ENCODE measurements at regions not wholly inside any gene's neighbourhood (a gene's known extent, or its start where the extent isn't known, plus 50 kb on each side); places are given as distances from the start of the nearest gene placed in this dataset.

DNA sequence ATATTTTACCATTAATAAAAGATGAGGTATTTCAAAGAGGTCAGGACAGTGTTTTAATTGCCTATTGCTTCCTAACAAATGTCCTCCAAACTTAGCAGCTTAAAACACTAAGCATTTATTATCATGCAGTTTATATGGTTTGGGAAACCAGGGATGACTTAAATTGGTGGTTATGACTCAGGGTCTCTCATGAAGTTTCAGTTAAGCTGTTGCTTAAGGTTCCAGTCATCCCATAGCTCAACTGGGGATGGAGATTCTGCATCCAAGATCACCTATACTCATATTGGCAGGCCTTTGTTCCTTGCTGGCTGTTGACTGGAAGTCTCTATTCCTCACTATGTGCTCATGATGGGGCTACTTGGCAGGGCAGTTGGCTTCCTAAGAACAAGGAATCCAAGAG is 1329.9 kb upstream of the GOT2 start:
- Histone ChIP-seq H3K4me2 (ENCODE audit: low read length) (no peak overlapping the region), H3K27ac (ENCODE audit: low read length) (no peak overlapping the region), H3K4me3 (ENCODE audit: low read length) (no peak overlapping the region), H3K9me2 (ENCODE audit: insufficient read depth, low read length) (no peaks in the 10 kb centered on the region), H3K9me3 (ENCODE audit: low read length) (no peaks in the 10 kb centered on the region), H3F3A (ENCODE audit: insufficient read depth, low read length, poor library complexity, severe bottlenecking) (no peaks in the 10 kb centered on the region), H3K79me2 (replicated peaks; ENCODE audit: insufficient read depth, low read length) (no peaks in the 10 kb centered on the region), H2AFZ (ENCODE audit: low read depth, low read length) (no peak overlapping the region), H3K27me3 (ENCODE audit: insufficient read depth, low read depth, low read length) (no peaks in the 10 kb centered on the region), H4K20me1 (ENCODE audit: insufficient read depth) (no peaks in the 10 kb centered on the region), H3K9ac (ENCODE audit: low read length) (no peak overlapping the region), H3K36me3 (ENCODE audit: insufficient read depth, low read length) (no peaks in the 10 kb centered on the region)
- TF ChIP-seq SMC3 (conservative IDR thresholded peaks at IDR 0.05; ENCODE audit: poor library complexity) = no peak
- no peak for TF ChIP-seq RAD21 (conservative IDR thresholded peaks at IDR 0.05)
- TF ChIP-seq, protein P1, sequence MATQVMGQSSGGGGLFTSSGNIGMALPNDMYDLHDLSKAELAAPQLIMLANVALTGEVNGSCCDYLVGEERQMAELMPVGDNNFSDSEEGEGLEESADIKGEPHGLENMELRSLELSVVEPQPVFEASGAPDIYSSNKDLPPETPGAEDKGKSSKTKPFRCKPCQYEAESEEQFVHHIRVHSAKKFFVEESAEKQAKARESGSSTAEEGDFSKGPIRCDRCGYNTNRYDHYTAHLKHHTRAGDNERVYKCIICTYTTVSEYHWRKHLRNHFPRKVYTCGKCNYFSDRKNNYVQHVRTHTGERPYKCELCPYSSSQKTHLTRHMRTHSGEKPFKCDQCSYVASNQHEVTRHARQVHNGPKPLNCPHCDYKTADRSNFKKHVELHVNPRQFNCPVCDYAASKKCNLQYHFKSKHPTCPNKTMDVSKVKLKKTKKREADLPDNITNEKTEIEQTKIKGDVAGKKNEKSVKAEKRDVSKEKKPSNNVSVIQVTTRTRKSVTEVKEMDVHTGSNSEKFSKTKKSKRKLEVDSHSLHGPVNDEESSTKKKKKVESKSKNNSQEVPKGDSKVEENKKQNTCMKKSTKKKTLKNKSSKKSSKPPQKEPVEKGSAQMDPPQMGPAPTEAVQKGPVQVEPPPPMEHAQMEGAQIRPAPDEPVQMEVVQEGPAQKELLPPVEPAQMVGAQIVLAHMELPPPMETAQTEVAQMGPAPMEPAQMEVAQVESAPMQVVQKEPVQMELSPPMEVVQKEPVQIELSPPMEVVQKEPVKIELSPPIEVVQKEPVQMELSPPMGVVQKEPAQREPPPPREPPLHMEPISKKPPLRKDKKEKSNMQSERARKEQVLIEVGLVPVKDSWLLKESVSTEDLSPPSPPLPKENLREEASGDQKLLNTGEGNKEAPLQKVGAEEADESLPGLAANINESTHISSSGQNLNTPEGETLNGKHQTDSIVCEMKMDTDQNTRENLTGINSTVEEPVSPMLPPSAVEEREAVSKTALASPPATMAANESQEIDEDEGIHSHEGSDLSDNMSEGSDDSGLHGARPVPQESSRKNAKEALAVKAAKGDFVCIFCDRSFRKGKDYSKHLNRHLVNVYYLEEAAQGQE (IDR thresholded peaks at IDR 0.05; ENCODE audit: borderline replicate concordance) = no peak
- no peak for TF ChIP-seq POLR2AphosphoS5 (IDR thresholded peaks at IDR 0.05)
- TF ChIP-seq MXI1 (conservative IDR thresholded peaks at IDR 0.05; ENCODE audit: poor library complexity, severe bottlenecking) = no peak
- TF ChIP-seq TAF1 (IDR thresholded peaks at IDR 0.05; ENCODE audit: low read depth) = no peak
- TF ChIP-seq, protein P2, sequence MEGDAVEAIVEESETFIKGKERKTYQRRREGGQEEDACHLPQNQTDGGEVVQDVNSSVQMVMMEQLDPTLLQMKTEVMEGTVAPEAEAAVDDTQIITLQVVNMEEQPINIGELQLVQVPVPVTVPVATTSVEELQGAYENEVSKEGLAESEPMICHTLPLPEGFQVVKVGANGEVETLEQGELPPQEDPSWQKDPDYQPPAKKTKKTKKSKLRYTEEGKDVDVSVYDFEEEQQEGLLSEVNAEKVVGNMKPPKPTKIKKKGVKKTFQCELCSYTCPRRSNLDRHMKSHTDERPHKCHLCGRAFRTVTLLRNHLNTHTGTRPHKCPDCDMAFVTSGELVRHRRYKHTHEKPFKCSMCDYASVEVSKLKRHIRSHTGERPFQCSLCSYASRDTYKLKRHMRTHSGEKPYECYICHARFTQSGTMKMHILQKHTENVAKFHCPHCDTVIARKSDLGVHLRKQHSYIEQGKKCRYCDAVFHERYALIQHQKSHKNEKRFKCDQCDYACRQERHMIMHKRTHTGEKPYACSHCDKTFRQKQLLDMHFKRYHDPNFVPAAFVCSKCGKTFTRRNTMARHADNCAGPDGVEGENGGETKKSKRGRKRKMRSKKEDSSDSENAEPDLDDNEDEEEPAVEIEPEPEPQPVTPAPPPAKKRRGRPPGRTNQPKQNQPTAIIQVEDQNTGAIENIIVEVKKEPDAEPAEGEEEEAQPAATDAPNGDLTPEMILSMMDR (IDR thresholded peaks at IDR 0.05; ENCODE audit: poor library complexity, severe bottlenecking) = no peak
- no peak for TF ChIP-seq EP300 (conservative IDR thresholded peaks at IDR 0.05; ENCODE audit: poor library complexity, severe bottlenecking)
- no peak for TF ChIP-seq EZH2 (IDR thresholded peaks at IDR 0.05; ENCODE audit: borderline replicate concordance, insufficient read depth, low read length, poor library complexity, severe bottlenecking)

GRCh38 chr16:60061396-60061795 is 1327.3 kb upstream of the GOT2 start:
- Histone ChIP-seq H3K36me3 (ENCODE audit: insufficient read depth, low read length) (no peaks in the 10 kb centered on the region), H3K4me2 (ENCODE audit: low read length) (no peak overlapping the region), H2AFZ (ENCODE audit: low read depth, low read length) (no peak overlapping the region), H3K27ac (ENCODE audit: low read length) (no peak overlapping the region), H4K20me1 (ENCODE audit: insufficient read depth) (no peaks in the 10 kb centered on the region), H3K79me2 (replicated peaks; ENCODE audit: insufficient read depth, low read length) (no peaks in the 10 kb centered on the region), H3K4me3 (ENCODE audit: low read length) (no peak overlapping the region), H3K9ac (ENCODE audit: low read length) (no peak overlapping the region), H3K9me3 (ENCODE audit: low read length) (no peaks in the 10 kb centered on the region), H3K9me2 (ENCODE audit: insufficient read depth, low read length) (no peaks in the 10 kb centered on the region), H3K27me3 (ENCODE audit: insufficient read depth, low read depth, low read length) (no peaks in the 10 kb centered on the region), H3F3A (ENCODE audit: insufficient read depth, low read length, poor library complexity, severe bottlenecking) (no peaks in the 10 kb centered on the region)
- TF ChIP-seq MXI1 (conservative IDR thresholded peaks at IDR 0.05; ENCODE audit: poor library complexity, severe bottlenecking) = no peak
- no peak for TF ChIP-seq RAD21 (conservative IDR thresholded peaks at IDR 0.05)
- no peak for TF ChIP-seq EZH2 (IDR thresholded peaks at IDR 0.05; ENCODE audit: borderline replicate concordance, insufficient read depth, low read length, poor library complexity, severe bottlenecking)
- TF ChIP-seq EP300 (conservative IDR thresholded peaks at IDR 0.05; ENCODE audit: poor library complexity, severe bottlenecking) = no peak
- TF ChIP-seq, protein P2 (IDR thresholded peaks at IDR 0.05; ENCODE audit: poor library complexity, severe bottlenecking) = no peak
- TF ChIP-seq POLR2AphosphoS5 (IDR thresholded peaks at IDR 0.05) = no peak
- TF ChIP-seq, protein P1 (IDR thresholded peaks at IDR 0.05; ENCODE audit: borderline replicate concordance) = no peak
- no peak for TF ChIP-seq TAF1 (IDR thresholded peaks at IDR 0.05; ENCODE audit: low read depth)
- TF ChIP-seq SMC3 (conservative IDR thresholded peaks at IDR 0.05; ENCODE audit: poor library complexity) = no peak

Data from neural cell (in vitro differentiated cells).